HL-60 (cell line): ENCODE measurements at regions not wholly inside any gene's neighbourhood (a gene's known extent, or its start where the extent isn't known, plus 50 kb on each side); places are given as distances from the start of the nearest gene placed in this dataset.

Experiments
- CTCF ChIP-seq: IDR thresholded peaks from one replicate; pipeline ENCODE4 v1.5.1; 2011; ENCODE audit warnings: low read length, control low read depth, inconsistent platforms; ENCODE audit not compliant: insufficient read depth
- POLR2AphosphoS5 ChIP-seq: IDR thresholded peaks from 2 replicates; pipeline ENCODE4 v1.6.1; 2012; ENCODE audit warnings: low read depth
- REST ChIP-seq: IDR thresholded peaks from 2 replicates; pipeline ENCODE4 v1.6.1; 2012; ENCODE audit warnings: low read depth; ENCODE audit not compliant: insufficient replicate concordance

- TF ChIP-seq CTCF (no peak), POLR2AphosphoS5 (no peak), REST (no peak)
Measured at GRCh38 chr7:67698354-67698753, 701.7 kb downstream of the TYW1 start.
